GM19395 (cell line): ENCODE measurements at regions not wholly inside any gene's neighbourhood (a gene's known extent, or its start where the extent isn't known, plus 50 kb on each side); places are given as distances from the start of the nearest gene placed in this dataset.

Experiments used
- ATAC-seq: cut with Tn5 transposase; IDR thresholded peaks from one replicate; pipeline ENCODE4 v1.9.1; 2021; ENCODE audit warnings: mild to moderate bottlenecking, moderate library complexity; ENCODE audit not compliant: unreplicated experiment

DNA sequence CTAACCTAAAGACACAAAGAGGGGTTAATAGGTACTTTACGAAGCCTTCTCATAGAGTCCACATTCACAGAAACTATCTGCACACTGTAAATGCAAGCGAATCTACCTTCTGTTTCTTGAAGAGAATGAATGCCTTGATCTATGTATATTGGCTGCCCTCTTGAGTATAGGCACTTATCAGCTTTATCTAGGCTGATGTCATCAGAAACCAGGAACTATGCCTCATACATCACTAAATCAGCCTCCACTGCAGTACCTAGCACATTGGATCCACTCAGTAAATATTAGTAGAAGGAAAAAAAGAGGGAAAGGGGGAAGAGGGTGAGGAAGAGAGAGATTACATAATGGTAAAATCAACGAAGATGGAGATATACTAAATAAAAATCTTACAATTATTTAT, 477.1 kb downstream of the CAAP1 start:
- ATAC-seq = no peak

DNA sequence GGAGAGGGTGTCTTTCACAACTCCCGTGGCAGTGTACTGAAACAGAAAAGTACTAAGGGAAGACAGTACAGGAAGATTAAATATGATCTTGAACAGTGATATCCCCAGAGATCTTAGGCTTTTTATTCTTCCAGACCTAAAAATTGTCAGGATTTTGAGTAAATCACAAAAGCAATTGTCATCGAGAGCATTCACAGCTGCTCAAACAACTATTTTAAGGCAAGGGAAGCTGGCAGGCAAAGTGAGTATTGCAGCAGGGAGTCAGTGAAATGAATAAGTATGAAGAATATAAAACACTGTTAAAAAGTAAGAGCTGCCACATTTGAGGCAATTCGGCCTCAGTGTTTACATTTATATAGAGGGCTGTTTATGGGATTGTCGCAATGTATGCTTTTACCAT, 479.0 kb downstream of the CAAP1 start:
- no peak for ATAC-seq

DNA sequence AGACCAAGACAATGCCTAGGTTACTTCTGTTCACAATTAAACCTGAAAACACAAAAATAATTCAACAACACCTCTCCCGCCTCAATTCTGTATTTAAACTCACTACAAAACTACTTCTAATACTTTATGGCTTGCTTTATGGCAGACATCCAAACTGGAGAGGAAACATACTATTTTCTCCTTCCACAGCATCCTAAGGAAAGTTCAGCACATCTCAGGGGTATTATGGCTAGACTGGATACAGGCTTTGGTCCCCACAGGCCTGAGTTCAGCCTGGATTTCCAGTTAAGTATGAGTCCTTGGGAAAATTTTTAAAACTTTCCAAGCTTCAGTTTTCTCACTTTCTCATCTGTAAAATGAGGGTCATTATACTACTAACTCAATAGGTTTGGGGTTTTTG, 480.2 kb downstream of the CAAP1 start:
- ATAC-seq = no peak

GRCh38 chr9:26406676-26407075, 485.9 kb downstream of the CAAP1 start:
- ATAC-seq = no peak

DNA sequence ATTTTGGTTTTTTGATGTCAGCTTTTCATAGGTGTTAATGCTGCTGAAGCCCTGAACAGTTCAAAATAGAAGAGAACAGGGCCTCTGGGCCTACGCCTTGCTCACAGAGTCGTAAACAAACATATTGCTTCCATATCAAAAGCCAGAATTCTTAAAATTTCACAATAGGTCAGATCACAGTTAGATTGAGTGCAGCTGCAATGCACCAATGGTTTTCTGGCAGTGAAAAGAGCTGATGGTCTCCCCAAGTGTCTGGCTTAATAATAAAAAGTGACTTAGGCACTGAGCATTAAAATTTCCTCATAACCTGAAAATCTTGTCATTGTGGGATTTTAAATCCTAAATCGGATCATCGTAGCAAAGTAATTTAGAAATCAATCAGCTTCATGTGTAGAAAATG, 493.0 kb downstream of the CAAP1 start:
- no peak for ATAC-seq

- no peak for ATAC-seq
Observed at GRCh38 chr9:26394025-26394424, 498.6 kb downstream of the CAAP1 start.

DNA sequence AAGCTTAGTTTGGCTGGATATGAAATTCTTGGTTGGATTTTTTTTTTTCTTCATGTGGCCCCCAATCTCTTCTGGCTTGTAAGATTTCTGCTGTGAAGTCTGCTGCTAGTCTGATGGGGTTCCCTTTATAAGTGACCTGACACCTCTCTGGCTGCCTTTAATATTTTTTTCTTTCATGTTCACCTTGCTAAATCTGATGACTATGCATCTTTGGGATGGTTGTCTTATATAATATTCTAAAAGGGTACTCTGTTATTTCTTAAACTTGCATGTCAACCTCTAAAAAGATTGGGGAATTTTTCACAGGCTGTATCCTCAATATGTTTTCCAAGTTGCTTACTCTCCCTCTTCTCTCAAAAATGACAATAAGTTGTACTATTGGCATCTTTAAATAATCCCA, 500.0 kb downstream of the CAAP1 start:
- ATAC-seq = no peak

DNA sequence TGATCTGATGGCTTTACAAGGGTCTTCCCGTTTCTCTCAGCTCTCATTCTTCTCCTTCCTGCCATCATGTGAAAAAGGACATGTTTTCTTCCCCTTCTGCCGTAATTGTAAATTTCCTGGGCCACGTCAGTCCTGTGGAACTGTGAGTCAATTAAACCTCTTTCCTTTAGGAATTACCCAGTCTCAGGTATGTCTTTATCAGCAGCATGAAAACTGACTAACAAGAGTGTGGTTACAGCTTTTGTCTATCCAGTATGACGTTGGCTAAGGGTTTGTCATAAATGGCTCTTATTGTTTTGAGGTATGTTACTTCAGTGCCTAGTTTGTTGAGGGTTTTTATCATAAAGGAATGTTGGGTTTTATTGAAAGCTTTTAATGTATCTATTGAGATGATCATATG, 501.6 kb downstream of the CAAP1 start:
- ATAC-seq = no peak

DNA sequence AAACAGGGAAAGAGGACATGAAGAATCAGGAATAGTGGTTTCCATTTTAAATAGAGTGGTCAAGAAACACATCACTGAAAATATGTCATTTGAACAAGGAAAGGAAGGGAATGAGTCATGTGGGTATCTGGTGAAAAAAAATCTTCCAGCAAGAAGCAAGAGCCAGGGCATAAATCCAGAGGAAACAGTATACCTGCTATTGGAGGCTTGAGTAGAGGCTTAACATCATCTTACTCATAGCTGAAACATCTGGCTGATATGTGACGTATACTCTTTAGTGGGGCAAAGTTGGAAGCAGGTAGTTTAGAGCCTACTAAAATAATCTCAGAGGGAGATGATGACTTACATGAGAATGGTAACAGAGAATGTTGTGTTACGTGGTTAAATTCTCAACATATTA, 517.2 kb downstream of the CAAP1 start:
- ATAC-seq = no peak

DNA sequence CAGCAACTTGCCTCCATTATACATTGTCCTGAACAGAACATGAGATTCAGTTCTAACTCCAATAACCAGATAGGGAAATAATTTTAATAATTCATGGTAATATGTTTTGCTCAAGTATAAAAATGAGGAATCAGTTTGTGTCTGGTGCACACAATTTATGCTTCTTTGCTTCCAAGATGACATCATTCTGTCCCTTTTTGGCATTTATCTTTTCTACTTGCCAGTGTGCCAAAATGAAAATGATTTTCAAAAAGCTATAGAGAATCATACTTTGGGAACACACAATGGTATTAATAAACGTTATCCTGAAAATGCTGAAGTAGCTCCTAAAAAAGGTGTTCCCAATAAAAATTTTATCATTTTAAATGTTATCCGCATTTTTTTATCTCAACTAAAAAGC, 519.0 kb downstream of the CAAP1 start:
- ATAC-seq = no peak

- ATAC-seq = no peak
Observed at GRCh38 chr9:26371236-26371635, 521.4 kb downstream of the CAAP1 start.

DNA sequence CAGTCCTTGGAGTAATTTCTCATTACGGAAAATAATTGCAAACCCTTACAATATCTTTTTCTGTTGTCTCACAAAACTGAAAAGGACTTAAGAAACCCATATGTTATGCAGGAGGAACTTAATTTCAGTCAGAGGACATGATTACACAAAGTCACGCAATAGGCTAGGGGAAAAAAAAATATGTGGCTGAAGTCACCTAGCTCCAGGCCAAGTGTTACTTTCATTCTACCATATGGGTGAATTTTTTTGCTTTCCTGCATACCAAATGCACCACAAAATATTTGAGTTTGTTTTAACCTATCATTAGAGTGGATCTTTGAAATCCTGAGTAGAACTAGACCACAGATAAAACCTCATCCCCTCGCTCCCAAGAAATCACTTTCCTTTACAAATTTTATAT, 523.5 kb downstream of the CAAP1 start:
- no peak for ATAC-seq

GRCh38 chr9:26368241-26368640, 524.4 kb downstream of the CAAP1 start:
- ATAC-seq = no peak

DNA sequence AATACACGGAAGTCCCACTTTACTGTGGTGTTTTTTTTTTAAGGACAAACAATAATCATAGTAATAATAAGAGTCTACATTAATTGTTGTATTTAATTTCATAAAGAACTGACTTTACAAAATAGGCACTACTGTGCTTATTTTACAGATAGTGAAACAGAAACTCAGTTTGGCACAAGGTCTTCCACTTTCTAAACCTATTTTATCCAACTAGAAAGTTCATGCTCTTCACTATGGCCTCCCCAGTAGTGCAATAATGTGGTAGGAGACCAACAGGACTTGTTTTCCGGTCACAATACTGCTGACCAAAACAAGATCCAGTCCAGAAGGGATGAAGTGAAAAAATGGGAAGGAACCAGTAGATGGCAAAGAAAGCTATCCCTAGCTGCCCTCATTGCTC, 531.6 kb downstream of the CAAP1 start:
- ATAC-seq = no peak

DNA sequence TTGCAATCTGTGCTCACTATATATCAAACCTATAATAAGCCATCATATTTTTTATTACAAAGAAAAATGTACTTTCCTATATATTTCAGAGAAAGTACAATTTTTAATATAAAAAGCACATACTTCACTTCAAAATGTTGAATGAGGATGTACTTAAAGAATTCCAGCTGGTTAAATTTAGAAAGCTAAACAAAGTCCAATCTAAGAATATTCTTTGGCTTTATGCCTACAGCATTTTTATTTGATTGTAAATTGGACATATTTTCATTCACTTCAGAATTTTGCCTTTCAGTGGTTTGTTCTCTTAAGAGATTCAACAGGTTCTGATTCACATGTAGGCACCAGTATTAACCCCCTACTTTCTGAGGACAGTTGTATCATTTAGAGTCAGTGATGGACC, 533.8 kb downstream of the CAAP1 start:
- no peak for ATAC-seq

- no peak for ATAC-seq
Observed at GRCh38 chr9:26357803-26358344, 534.7 kb downstream of the CAAP1 start.

- ATAC-seq = no peak
Observed at GRCh38 chr9:26356491-26356890, 536.1 kb downstream of the CAAP1 start.

GRCh38 chr9:26346942-26347477, 545.6 kb downstream of the CAAP1 start:
- no peak for ATAC-seq

- no peak for ATAC-seq
Observed at GRCh38 chr9:26341545-26341944, 551.1 kb downstream of the CAAP1 start.

DNA sequence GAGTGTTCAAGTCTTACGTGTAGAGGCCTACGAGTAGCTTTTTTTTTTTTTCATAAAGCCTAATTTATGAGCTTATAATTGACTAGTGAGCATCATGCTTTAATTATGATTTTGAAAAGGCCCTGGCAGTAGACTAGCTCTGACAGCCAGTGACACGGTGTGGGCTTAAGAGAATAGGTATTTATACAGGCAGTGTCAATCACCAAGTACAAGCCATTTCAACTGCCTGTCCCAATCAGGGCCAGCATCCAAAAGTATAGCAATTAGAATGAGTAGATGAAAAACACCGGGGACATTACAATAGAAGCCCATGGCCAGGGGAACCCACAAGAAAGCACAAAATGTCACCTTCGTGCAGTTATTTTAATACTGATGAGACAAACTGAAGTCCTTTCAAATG, 552.8 kb downstream of the CAAP1 start:
- no peak for ATAC-seq

- no peak for ATAC-seq
Observed at GRCh38 chr9:26335116-26335515, 557.5 kb downstream of the CAAP1 start.

- ATAC-seq = no peak
Observed at GRCh38 chr9:26334706-26335105, 557.9 kb downstream of the CAAP1 start.

DNA sequence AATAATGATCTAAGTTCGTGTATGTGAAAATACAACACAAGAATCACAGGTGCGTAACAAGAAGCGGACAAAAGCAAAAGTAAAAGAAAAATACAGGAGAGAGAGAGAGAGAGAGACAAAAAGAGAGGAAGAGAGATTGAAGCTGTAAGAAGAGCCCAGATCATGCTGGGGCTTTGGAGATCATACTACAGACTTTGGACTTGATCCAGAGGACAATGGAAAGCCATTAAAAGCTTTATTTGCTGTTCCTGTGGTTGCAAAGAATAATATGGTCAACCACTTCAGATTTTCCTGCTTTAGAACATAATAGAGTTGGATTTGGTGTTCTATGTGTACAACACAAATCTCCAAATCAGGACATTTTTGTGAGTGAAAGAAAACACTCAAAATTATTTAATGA, 561.4 kb downstream of the CAAP1 start:
- no peak for ATAC-seq
